Erythroblast (primary cell): ENCODE measurements at regions not wholly inside any gene's neighbourhood (a gene's known extent, or its start where the extent isn't known, plus 50 kb on each side); places are given as distances from the start of the nearest gene placed in this dataset.
"Not testable (repeated sequence)": the region's sequence is repeated elsewhere in the genome, so short reads cannot be mapped to it uniquely, and the experiment has no call there.

ENCODE experiments used
- GATA1 ChIP-seq: IDR thresholded peaks from 2 replicates; pipeline ENCODE4 v1.6.1; 2011; ENCODE audit warnings: low read depth, mild to moderate bottlenecking, control low read depth, low read length, moderate library complexity
- POLR2A ChIP-seq: IDR thresholded peaks from 2 replicates; pipeline ENCODE4 v1.6.1; 2011; ENCODE audit warnings: mild to moderate bottlenecking, low read length

DNA sequence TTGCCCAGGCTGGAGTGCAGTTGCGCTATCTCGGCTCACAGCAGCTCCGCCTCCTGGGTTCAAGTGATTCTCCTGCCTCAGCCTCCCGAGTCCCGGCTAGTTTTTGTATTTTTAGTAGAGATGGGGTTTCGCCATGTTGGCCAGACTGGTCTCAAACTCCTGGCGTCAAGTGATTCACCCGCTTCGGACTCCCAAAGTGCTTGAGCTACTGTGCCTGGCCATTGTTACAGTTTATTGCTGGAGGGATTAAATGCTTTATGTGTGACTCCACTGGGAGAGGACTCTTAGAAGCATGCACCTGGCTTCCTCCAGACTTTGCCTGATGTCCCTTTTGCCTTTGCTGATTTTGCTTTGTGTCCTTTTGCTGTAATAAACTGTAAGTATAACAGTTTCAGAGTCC, 93.5 kb upstream of the NUTM2F start:
- not testable (repeated sequence) for TF ChIP-seq POLR2A, GATA1
